Heart left ventricle (tissue), 16 donors: ENCODE measurements at regions not wholly inside any gene's neighbourhood (a gene's known extent, or its start where the extent isn't known, plus 50 kb on each side); places are given as distances from the start of the nearest gene placed in this dataset.

Experiments used
- ATAC-seq, 4 donors: fragments of 200-7000 bp; cut with Tn5 transposase; one replicate each; pipeline ENCODE4 v1.9.1; 2020 to 2022; ENCODE audit warnings: moderate library complexity in 4 of 4, mild to moderate bottlenecking in 3 of 4, moderate number of reproducible peaks in 1 of 4
- DNase-seq, 5 donors: peaks; one replicate each; pipeline ENCODE4 v3.0.0-alpha.2; 2020
- H3K27ac ChIP-seq, 12 donors: fragments of 200-600 bp; sonication (generic) in 4 of 12; one replicate each; pipeline versions ENCODE4 v1.5.0 to v1.8.0; 2016 to 2022; ENCODE audit warnings: mild to moderate bottlenecking in 2 of 12
- H3K27me3 ChIP-seq, 9 donors: fragments of 200-600 bp; sonication (generic) in 2 of 9; one replicate each; pipeline versions ENCODE4 v1.5.1 to v1.8.0; 2016 to 2022; ENCODE audit warnings: mild to moderate bottlenecking in 3 of 9
- H3K36me3 ChIP-seq, 9 donors: fragments of 200-600 bp; sonication (generic) in 2 of 9; one replicate each; pipeline versions ENCODE4 v1.5.0 to v1.8.0; 2018 to 2022; ENCODE audit warnings: mild to moderate bottlenecking in 2 of 9
- H3K4me1 ChIP-seq, 12 donors: fragments of 200-600 bp; sonication (generic) in 4 of 12; one replicate each; pipeline versions ENCODE4 v1.5.0 to v1.8.0; 2016 to 2022; ENCODE audit warnings: mild to moderate bottlenecking in 3 of 12
- H3K4me3 ChIP-seq, 12 donors: fragments of 200-600 bp; sonication (generic) in 4 of 12; one replicate each; pipeline versions ENCODE4 v1.5.0 to v1.8.0; 2017 to 2022; ENCODE audit warnings: mild to moderate bottlenecking in 9 of 12, moderate library complexity in 4 of 12
- H3K9me3 ChIP-seq, 12 donors: fragments of 200-600 bp; sonication (generic) in 4 of 12; one replicate each; pipeline versions ENCODE4 v1.5.0 to v1.8.0; 2016 to 2022; ENCODE audit warnings: mild to moderate bottlenecking in 1 of 12
- CTCF ChIP-seq, 12 donors: fragments of 200-600 bp; sonication (generic) in 4 of 12; IDR thresholded peaks; one replicate each; pipeline versions ENCODE4 v1.5.0 to v1.8.0; 2018 to 2022; ENCODE audit warnings: antibody characterized with exemption in 12 of 12, mild to moderate bottlenecking in 5 of 12
- POLR2A ChIP-seq, 2 donors: fragments of 450-650 bp; IDR thresholded peaks; one replicate each; pipeline ENCODE4 v1.6.1; 2017; ENCODE audit warnings: antibody characterized with exemption in 2 of 2, mild to moderate bottlenecking in 2 of 2, moderate library complexity in 2 of 2
- WGBS, 4 donors: extraction: QIAGEN DNeasy Blood & Tissue Kit in 2 of 4; methylation state at CpG; one replicate each; pipeline versions ENCODE4 v1.1.5 to v1.1.7; 2013 to 2018; 5-methylcytosine and 5-hydroxymethylcytosine counted together
- intact Hi-C, 10 donors: fragments of 100-400 bp; cut with DNase I; formaldehyde crosslinking; loops; one replicate each; pipeline versions ENCODE4 v1.11.1 to v1.14.2; 2022
- donor health status: ischemic (EF 13 %, LVEDD 7.1; RV severe dilation, severe dysfunction).
- donor health status: healthy with polysubstance abuse.
- donor health status: DM: no; HTN: yes; CAD: no.
- donor health status: DM: no; HTN: no; CAD: no.
- donor health status: ischemic (EF 25% LVEDD 6.9; RV normal size, moderate dysfunction).
- donor health status: ischemic (EF 25% LVEDD 5.7; RV mildly dilated, moderate dysfunction).
- donor health status: healthy.
- donor health status: DM: yes; HTN: yes; CAD: no.
- donor health status: ischemic (EF 35%, LVEDD 5.7; RV mildly dilated, moderate dysfunction).
- donor health status: nonischemic (EF 11% LVEDD 7.7; RV severe dilation, severe dysfunction).
- donor health status: DM: yes; HTN: yes; CAD: no.
- donor health status: PGD.
- donor health status: ischemic (EF 29% LVEDD 5.4; RV normal size, mild dysfunction).
- donor health status: nonischemic (EF 23%, LVEDD 6.1; RV moderate dilation, normal function).

- DNase-seq (no peak), ATAC-seq (no peak)
- WGBS, 4 donors = 87 to 91% (median 88%) methylated on average over 1 of the region's 1 CpG
- Histone ChIP-seq H3K36me3 (no peaks in the 10 kb centered on the region), H3K4me1 (no peaks in the 10 kb centered on the region), H3K27ac (no peak overlapping the region), H3K27me3 (no peaks in the 10 kb centered on the region), H3K4me3 (no peak overlapping the region), H3K9me3 (peaks cover 0 to 15% (median 2%) of the 10 kb centered on the region in 12 donors)
- intact Hi-C loops = no loop called here
- TF ChIP-seq CTCF (IDR thresholded peaks at IDR 0.05) = no peak
- no peak for TF ChIP-seq POLR2A (IDR thresholded peaks at IDR 0.05)
These were observed 220.7 kb upstream of the NETO1 start for GRCh38 chr18:73088445-73088844.

GRCh38 chr18:73087282-73087977 is 219.6 kb upstream of the NETO1 start:
- Histone ChIP-seq H3K4me3 (no peak overlapping the region), H3K36me3 (no peaks in the 10 kb centered on the region), H3K27me3 (no peaks in the 10 kb centered on the region), H3K27ac (no peak overlapping the region), H3K9me3 (peaks cover 0 to 15% (median 2%) of the 10 kb centered on the region in 12 donors), H3K4me1 (no peaks in the 10 kb centered on the region)
- intact Hi-C loops = no loop called here
- ATAC-seq (no peak), DNase-seq (no peak)
- TF ChIP-seq POLR2A (IDR thresholded peaks at IDR 0.05) (no peak), CTCF (IDR thresholded peaks at IDR 0.05) (no peak)
- 69 to 80% (median 73%) methylated on average over 8 of the region's 8 CpGs for WGBS, 4 donors

GRCh38 chr18:73079920-73080319 is 212.1 kb upstream of the NETO1 start:
- Histone ChIP-seq H3K4me1 (no peaks in the 10 kb centered on the region), H3K36me3 (no peaks in the 10 kb centered on the region), H3K4me3 (no peak overlapping the region), H3K27ac (no peak overlapping the region), H3K9me3 (no peaks in the 10 kb centered on the region), H3K27me3 (no peaks in the 10 kb centered on the region)
- DNase-seq = no peak
- no peak for ATAC-seq
- no peak for TF ChIP-seq POLR2A (IDR thresholded peaks at IDR 0.05)
- TF ChIP-seq CTCF (IDR thresholded peaks at IDR 0.05) = no peak
- WGBS, 4 donors = 74 to 85% (median 77%) methylated on average over 2 of the region's 2 CpGs
- intact Hi-C loops = loop anchor here in 1 of 10 donors (2.0 kb wide), 1 partner anchor 19 kb away; no protein-coding TSS in a partner anchor

GRCh38 chr18:73060666-73061288 is 193.0 kb upstream of the NETO1 start:
- Histone ChIP-seq H3K27ac (no peak overlapping the region), H3K4me3 (no peak overlapping the region), H3K9me3 (no peaks in the 10 kb centered on the region), H3K27me3 (no peaks in the 10 kb centered on the region), H3K4me1 (no peaks in the 10 kb centered on the region), H3K36me3 (no peaks in the 10 kb centered on the region)
- TF ChIP-seq CTCF (IDR thresholded peaks at IDR 0.05) (no peak), POLR2A (IDR thresholded peaks at IDR 0.05) (no peak)
- no peak for DNase-seq
- ATAC-seq = no peak
- intact Hi-C loops = loop anchor here in 1 of 10 donors (2.0 kb wide), 1 partner anchor 20 kb away; no protein-coding TSS in a partner anchor
- 76 to 86% (median 82%) methylated on average over 4 of the region's 4 CpGs for WGBS, 4 donors
